ENCODE measurements at regions not wholly inside any gene's neighbourhood (a gene's known extent, or its start where the extent isn't known, plus 50 kb on each side); places are given as distances from the start of the nearest gene placed in this dataset.

- Mint-ChIP-seq H3K4me3 (no peak overlapping the region), H3K9me3 (no peaks in the 10 kb centered on the region; the same call in 2 of the 3 replicates), H3K4me1 (no peaks in the 10 kb centered on the region), H3K36me3 (ENCODE audit: low read depth) (no peaks in the 10 kb centered on the region), H3K27me3 (ENCODE audit: insufficient read depth, low read depth, poor library complexity) (peaks cover 4% of the 10 kb centered on the region), H3K27ac (no peak overlapping the region)
- no peak overlapping the region for H3K4me3 ChIP-seq
- H3K4me2 ChIP-seq = no peak overlapping the region
- H3K9me2 ChIP-seq (ENCODE audit: insufficient read depth) = peaks cover 3% of the 10 kb centered on the region; the same call in 1 of the 2 replicates
- DNase-seq (ENCODE audit: low spot score) (no peak), ATAC-seq (no peak)
- no peak overlapping the region for H3K27ac ChIP-seq (ENCODE audit: low read depth)
- H3F3A ChIP-seq (replicated peaks; ENCODE audit: low read depth) = no peaks in the 10 kb centered on the region
- TF ChIP-seq, protein P1, sequence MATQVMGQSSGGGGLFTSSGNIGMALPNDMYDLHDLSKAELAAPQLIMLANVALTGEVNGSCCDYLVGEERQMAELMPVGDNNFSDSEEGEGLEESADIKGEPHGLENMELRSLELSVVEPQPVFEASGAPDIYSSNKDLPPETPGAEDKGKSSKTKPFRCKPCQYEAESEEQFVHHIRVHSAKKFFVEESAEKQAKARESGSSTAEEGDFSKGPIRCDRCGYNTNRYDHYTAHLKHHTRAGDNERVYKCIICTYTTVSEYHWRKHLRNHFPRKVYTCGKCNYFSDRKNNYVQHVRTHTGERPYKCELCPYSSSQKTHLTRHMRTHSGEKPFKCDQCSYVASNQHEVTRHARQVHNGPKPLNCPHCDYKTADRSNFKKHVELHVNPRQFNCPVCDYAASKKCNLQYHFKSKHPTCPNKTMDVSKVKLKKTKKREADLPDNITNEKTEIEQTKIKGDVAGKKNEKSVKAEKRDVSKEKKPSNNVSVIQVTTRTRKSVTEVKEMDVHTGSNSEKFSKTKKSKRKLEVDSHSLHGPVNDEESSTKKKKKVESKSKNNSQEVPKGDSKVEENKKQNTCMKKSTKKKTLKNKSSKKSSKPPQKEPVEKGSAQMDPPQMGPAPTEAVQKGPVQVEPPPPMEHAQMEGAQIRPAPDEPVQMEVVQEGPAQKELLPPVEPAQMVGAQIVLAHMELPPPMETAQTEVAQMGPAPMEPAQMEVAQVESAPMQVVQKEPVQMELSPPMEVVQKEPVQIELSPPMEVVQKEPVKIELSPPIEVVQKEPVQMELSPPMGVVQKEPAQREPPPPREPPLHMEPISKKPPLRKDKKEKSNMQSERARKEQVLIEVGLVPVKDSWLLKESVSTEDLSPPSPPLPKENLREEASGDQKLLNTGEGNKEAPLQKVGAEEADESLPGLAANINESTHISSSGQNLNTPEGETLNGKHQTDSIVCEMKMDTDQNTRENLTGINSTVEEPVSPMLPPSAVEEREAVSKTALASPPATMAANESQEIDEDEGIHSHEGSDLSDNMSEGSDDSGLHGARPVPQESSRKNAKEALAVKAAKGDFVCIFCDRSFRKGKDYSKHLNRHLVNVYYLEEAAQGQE (IDR thresholded peaks at IDR 0.05; ENCODE audit: unreplicated experiment) = no peak
- TF ChIP-seq, protein P2, sequence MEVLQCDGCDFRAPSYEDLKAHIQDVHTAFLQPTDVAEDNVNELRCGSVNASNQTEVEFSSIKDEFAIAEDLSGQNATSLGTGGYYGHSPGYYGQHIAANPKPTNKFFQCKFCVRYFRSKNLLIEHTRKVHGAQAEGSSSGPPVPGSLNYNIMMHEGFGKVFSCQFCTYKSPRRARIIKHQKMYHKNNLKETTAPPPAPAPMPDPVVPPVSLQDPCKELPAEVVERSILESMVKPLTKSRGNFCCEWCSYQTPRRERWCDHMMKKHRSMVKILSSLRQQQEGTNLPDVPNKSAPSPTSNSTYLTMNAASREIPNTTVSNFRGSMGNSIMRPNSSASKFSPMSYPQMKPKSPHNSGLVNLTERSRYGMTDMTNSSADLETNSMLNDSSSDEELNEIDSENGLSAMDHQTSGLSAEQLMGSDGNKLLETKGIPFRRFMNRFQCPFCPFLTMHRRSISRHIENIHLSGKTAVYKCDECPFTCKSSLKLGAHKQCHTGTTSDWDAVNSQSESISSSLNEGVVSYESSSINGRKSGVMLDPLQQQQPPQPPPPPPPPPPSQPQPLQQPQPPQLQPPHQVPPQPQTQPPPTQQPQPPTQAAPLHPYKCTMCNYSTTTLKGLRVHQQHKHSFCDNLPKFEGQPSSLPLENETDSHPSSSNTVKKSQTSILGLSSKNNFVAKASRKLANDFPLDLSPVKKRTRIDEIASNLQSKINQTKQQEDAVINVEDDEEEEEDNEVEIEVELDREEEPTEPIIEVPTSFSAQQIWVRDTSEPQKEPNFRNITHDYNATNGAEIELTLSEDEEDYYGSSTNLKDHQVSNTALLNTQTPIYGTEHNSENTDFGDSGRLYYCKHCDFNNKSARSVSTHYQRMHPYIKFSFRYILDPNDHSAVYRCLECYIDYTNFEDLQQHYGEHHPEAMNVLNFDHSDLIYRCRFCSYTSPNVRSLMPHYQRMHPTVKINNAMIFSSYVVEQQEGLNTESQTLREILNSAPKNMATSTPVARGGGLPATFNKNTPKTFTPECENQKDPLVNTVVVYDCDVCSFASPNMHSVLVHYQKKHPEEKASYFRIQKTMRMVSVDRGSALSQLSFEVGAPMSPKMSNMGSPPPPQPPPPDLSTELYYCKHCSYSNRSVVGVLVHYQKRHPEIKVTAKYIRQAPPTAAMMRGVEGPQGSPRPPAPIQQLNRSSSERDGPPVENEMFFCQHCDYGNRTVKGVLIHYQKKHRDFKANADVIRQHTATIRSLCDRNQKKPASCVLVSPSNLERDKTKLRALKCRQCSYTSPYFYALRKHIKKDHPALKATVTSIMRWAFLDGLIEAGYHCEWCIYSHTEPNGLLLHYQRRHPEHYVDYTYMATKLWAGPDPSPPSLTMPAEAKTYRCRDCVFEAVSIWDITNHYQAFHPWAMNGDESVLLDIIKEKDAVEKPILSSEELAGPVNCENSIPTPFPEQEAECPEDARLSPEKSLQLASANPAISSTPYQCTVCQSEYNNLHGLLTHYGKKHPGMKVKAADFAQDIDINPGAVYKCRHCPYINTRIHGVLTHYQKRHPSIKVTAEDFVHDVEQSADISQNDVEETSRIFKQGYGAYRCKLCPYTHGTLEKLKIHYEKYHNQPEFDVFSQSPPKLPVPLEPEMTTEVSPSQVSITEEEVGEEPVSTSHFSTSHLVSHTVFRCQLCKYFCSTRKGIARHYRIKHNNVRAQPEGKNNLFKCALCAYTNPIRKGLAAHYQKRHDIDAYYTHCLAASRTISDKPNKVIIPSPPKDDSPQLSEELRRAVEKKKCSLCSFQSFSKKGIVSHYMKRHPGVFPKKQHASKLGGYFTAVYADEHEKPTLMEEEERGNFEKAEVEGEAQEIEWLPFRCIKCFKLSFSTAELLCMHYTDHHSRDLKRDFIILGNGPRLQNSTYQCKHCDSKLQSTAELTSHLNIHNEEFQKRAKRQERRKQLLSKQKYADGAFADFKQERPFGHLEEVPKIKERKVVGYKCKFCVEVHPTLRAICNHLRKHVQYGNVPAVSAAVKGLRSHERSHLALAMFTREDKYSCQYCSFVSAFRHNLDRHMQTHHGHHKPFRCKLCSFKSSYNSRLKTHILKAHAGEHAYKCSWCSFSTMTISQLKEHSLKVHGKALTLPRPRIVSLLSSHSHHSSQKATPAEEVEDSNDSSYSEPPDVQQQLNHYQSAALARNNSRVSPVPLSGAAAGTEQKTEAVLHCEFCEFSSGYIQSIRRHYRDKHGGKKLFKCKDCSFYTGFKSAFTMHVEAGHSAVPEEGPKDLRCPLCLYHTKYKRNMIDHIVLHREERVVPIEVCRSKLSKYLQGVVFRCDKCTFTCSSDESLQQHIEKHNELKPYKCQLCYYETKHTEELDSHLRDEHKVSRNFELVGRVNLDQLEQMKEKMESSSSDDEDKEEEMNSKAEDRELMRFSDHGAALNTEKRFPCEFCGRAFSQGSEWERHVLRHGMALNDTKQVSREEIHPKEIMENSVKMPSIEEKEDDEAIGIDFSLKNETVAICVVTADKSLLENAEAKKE (CRISPR knock-in tag; IDR thresholded peaks at IDR 0.05) = no peak
- TF ChIP-seq, protein P3, sequence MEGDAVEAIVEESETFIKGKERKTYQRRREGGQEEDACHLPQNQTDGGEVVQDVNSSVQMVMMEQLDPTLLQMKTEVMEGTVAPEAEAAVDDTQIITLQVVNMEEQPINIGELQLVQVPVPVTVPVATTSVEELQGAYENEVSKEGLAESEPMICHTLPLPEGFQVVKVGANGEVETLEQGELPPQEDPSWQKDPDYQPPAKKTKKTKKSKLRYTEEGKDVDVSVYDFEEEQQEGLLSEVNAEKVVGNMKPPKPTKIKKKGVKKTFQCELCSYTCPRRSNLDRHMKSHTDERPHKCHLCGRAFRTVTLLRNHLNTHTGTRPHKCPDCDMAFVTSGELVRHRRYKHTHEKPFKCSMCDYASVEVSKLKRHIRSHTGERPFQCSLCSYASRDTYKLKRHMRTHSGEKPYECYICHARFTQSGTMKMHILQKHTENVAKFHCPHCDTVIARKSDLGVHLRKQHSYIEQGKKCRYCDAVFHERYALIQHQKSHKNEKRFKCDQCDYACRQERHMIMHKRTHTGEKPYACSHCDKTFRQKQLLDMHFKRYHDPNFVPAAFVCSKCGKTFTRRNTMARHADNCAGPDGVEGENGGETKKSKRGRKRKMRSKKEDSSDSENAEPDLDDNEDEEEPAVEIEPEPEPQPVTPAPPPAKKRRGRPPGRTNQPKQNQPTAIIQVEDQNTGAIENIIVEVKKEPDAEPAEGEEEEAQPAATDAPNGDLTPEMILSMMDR (conservative IDR thresholded peaks at IDR 0.05; ENCODE audit: low read depth in 2 of 2) = no peak
- no peak for TF ChIP-seq JUNB (IDR thresholded peaks at IDR 0.05; ENCODE audit: unreplicated experiment)
- no peak for TF ChIP-seq ZNF114 (CRISPR knock-in tag; IDR thresholded peaks at IDR 0.05)
- TF ChIP-seq NANOG (IDR thresholded peaks at IDR 0.05; ENCODE audit: borderline replicate concordance) = no peak
- TF ChIP-seq CREB1 (CRISPR knock-in tag; IDR thresholded peaks at IDR 0.05; ENCODE audit: low read depth) = no peak
- no peak for TF ChIP-seq ETS1 (IDR thresholded peaks at IDR 0.05)
- no peak for TF ChIP-seq ZNF331 (CRISPR knock-in tag; IDR thresholded peaks at IDR 0.05; ENCODE audit: low read depth)
- no peaks in the 10 kb centered on the region for H3K36me3 ChIP-seq (ENCODE audit: insufficient read depth)
- no peaks in the 10 kb centered on the region for H4K20me1 ChIP-seq (replicated peaks; ENCODE audit: insufficient read depth)
- H2AFZ ChIP-seq = no peak overlapping the region
- no peaks in the 10 kb centered on the region for H3K4me1 ChIP-seq (ENCODE audit: insufficient read depth)
- no peaks in the 10 kb centered on the region for H3K79me2 ChIP-seq (replicated peaks; ENCODE audit: insufficient read depth)
- H3K27me3 ChIP-seq (ENCODE audit: insufficient read depth) = no peaks in the 10 kb centered on the region
Observed at GRCh38 chr10:109698086-109698485, 225.2 kb downstream of the XPNPEP1 start.

Data from GM23338 (cell line).